ENCODE measurements at regions not wholly inside any gene's neighbourhood (a gene's known extent, or its start where the extent isn't known, plus 50 kb on each side); places are given as distances from the start of the nearest gene placed in this dataset.
A peak's percentile ranks its signal among the peaks of the same experiment; 100 is the strongest.

DNA sequence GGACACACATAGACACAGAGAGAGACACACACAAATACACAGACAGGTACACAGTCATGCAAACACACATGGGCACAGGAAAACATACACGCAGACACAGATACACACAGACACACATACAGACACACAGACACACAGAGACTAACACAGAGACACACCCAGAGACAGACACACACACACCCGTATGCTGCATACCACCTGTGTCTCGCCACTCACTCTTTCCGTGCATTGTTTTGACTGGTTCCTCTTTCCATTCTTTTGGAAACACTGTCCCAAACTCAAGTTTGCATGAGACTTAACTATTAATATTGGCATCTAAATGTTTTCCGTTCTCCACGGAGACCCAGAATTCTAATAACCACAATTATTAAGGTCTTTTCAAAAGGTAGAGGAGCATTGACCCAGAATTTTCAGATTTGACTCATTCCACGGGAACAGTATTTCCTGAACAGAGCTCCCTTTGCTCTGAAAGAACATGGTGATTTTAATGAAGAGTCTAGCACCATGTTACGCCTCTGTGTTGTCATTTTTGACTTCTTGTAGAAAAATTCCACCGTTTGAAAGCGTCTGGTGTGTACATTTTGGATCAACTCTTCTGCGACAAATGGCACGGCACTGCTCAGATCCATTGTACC is 141.2 kb upstream of the RNF32 start:
- H3K4me3 ChIP-seq (ENCODE audit: low read length in 2 of 2), result no peak overlapping the region
- H3K27ac ChIP-seq (ENCODE audit: low read depth in 1 of 2, low read length in 2 of 2), result no peak overlapping the region
- WGBS, 2 donors, result 79 to 80% methylated on average over 12 of the region's 12 CpGs
- no peaks in the 10 kb centered on the region for H3K27me3 ChIP-seq (ENCODE audit: control insufficient read depth in 1 of 2, insufficient read depth in 2 of 2, low read length in 1 of 2)
- DNase-seq (no peak), ATAC-seq (ENCODE audit: low FRiP score) (no peak)
- intact Hi-C loops (cut with DNase I), result no loop called here
- H3K9me3 ChIP-seq (ENCODE audit: control insufficient read depth, low read length), result peaks cover 3% of the 10 kb centered on the region
- H3K36me3 ChIP-seq (ENCODE audit: control insufficient read depth in 1 of 2, insufficient read depth in 2 of 2, low read length in 1 of 2), result no peaks in the 10 kb centered on the region
- H3K4me1 ChIP-seq (ENCODE audit: control insufficient read depth in 1 of 2, insufficient read depth in 2 of 2, low read length in 2 of 2), result no peaks in the 10 kb centered on the region

- Histone ChIP-seq H3K27me3 (ENCODE audit: control insufficient read depth in 1 of 2, insufficient read depth in 2 of 2, low read length in 1 of 2) (no peaks in the 10 kb centered on the region), H3K4me3 (ENCODE audit: low read length in 2 of 2) (no peak overlapping the region), H3K27ac (ENCODE audit: low read depth in 1 of 2, low read length in 2 of 2) (no peak overlapping the region), H3K9me3 (ENCODE audit: control insufficient read depth, low read length) (peaks cover 3% of the 10 kb centered on the region), H3K36me3 (ENCODE audit: control insufficient read depth in 1 of 2, insufficient read depth in 2 of 2, low read length in 1 of 2) (no peaks in the 10 kb centered on the region), H3K4me1 (ENCODE audit: control insufficient read depth in 1 of 2, insufficient read depth in 2 of 2, low read length in 2 of 2) (no peaks in the 10 kb centered on the region)
- DNase-seq (no peak), ATAC-seq (ENCODE audit: low FRiP score) (no peak)
- 84 to 85% methylated on average over 17 of the region's 17 CpGs for WGBS, 2 donors
- intact Hi-C loops (cut with DNase I), result no loop called here
Measured at GRCh38 chr7:156497776-156498509, 142.6 kb upstream of the RNF32 start.

GRCh38 chr7:156496865-156497264 is 143.7 kb upstream of the RNF32 start:
- Histone ChIP-seq H3K9me3 (ENCODE audit: control insufficient read depth, low read length) (peaks cover 3% of the 10 kb centered on the region), H3K4me1 (ENCODE audit: control insufficient read depth in 1 of 2, insufficient read depth in 2 of 2, low read length in 2 of 2) (no peaks in the 10 kb centered on the region), H3K27me3 (ENCODE audit: control insufficient read depth in 1 of 2, insufficient read depth in 2 of 2, low read length in 1 of 2) (no peaks in the 10 kb centered on the region), H3K4me3 (ENCODE audit: low read length in 2 of 2) (no peak overlapping the region), H3K36me3 (ENCODE audit: control insufficient read depth in 1 of 2, insufficient read depth in 2 of 2, low read length in 1 of 2) (no peaks in the 10 kb centered on the region), H3K27ac (ENCODE audit: low read depth in 1 of 2, low read length in 2 of 2) (no peak overlapping the region)
- DNase-seq (no peak), ATAC-seq (ENCODE audit: low FRiP score) (no peak)
- intact Hi-C loops (cut with DNase I), result no loop called here
- 66 to 71% methylated on average over 8 of the region's 8 CpGs for WGBS, 2 donors

GRCh38 chr7:156496363-156496769 is 144.2 kb upstream of the RNF32 start:
- Histone ChIP-seq H3K9me3 (ENCODE audit: control insufficient read depth, low read length) (peaks cover 3% of the 10 kb centered on the region), H3K4me1 (ENCODE audit: control insufficient read depth in 1 of 2, insufficient read depth in 2 of 2, low read length in 2 of 2) (no peaks in the 10 kb centered on the region), H3K36me3 (ENCODE audit: control insufficient read depth in 1 of 2, insufficient read depth in 2 of 2, low read length in 1 of 2) (no peaks in the 10 kb centered on the region), H3K27me3 (ENCODE audit: control insufficient read depth in 1 of 2, insufficient read depth in 2 of 2, low read length in 1 of 2) (no peaks in the 10 kb centered on the region), H3K4me3 (ENCODE audit: low read length in 2 of 2) (no peak overlapping the region), H3K27ac (ENCODE audit: low read depth in 1 of 2, low read length in 2 of 2) (no peak overlapping the region)
- no peak for ATAC-seq (ENCODE audit: low FRiP score)
- no peak for DNase-seq
- WGBS, 2 donors, result 44 to 48% methylated on average over 8 of the region's 8 CpGs
- intact Hi-C loops (cut with DNase I), result no loop called here

GRCh38 chr7:156494960-156495359 is 145.6 kb upstream of the RNF32 start:
- H3K27me3 ChIP-seq (ENCODE audit: control insufficient read depth in 1 of 2, insufficient read depth in 2 of 2, low read length in 1 of 2), result no peaks in the 10 kb centered on the region
- ATAC-seq (ENCODE audit: low FRiP score) (no peak), DNase-seq (no peak)
- intact Hi-C loops (cut with DNase I), result no loop called here
- no peak overlapping the region for H3K27ac ChIP-seq (ENCODE audit: low read depth in 1 of 2, low read length in 2 of 2)
- no peak overlapping the region for H3K4me3 ChIP-seq (ENCODE audit: low read length in 2 of 2)
- H3K36me3 ChIP-seq (ENCODE audit: control insufficient read depth in 1 of 2, insufficient read depth in 2 of 2, low read length in 1 of 2), result no peaks in the 10 kb centered on the region
- no peaks in the 10 kb centered on the region for H3K4me1 ChIP-seq (ENCODE audit: control insufficient read depth in 1 of 2, insufficient read depth in 2 of 2, low read length in 2 of 2)
- H3K9me3 ChIP-seq (ENCODE audit: control insufficient read depth, low read length), result peaks cover 3% of the 10 kb centered on the region
- 89 to 95% methylated on average over 5 of the region's 5 CpGs for WGBS, 2 donors

DNA sequence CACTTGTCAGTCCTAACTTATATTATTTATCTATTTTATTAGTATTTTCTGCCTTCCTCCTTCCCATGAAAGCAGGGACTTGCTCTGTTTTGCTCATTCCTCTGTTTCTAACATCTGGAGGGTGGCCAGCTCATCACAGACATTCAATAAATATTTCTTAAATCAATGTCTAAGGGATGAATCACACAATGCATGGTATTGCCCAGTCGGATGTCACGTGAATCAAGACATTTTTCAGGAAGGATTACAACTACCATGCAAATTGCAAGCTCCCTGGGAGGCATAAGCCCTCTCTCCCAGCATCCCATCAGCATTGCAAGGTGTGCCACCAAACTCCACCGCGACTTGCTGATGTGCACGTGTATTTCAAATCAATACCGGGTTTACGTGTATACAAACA is 146.6 kb upstream of the RNF32 start:
- ATAC-seq (ENCODE audit: low FRiP score) (no peak), DNase-seq (no peak)
- no peaks in the 10 kb centered on the region for H3K36me3 ChIP-seq (ENCODE audit: control insufficient read depth in 1 of 2, insufficient read depth in 2 of 2, low read length in 1 of 2)
- H3K4me3 ChIP-seq (ENCODE audit: low read length in 2 of 2), result no peak overlapping the region
- 87 to 89% methylated on average over 7 of the region's 7 CpGs for WGBS, 2 donors
- H3K9me3 ChIP-seq (ENCODE audit: control insufficient read depth, low read length), result peaks cover under 1% of the 10 kb centered on the region
- intact Hi-C loops (cut with DNase I), result no loop called here
- no peaks in the 10 kb centered on the region for H3K27me3 ChIP-seq (ENCODE audit: control insufficient read depth in 1 of 2, insufficient read depth in 2 of 2, low read length in 1 of 2)
- H3K4me1 ChIP-seq (ENCODE audit: control insufficient read depth in 1 of 2, insufficient read depth in 2 of 2, low read length in 2 of 2), result no peaks in the 10 kb centered on the region
- no peak overlapping the region for H3K27ac ChIP-seq (ENCODE audit: low read depth in 1 of 2, low read length in 2 of 2)

DNA sequence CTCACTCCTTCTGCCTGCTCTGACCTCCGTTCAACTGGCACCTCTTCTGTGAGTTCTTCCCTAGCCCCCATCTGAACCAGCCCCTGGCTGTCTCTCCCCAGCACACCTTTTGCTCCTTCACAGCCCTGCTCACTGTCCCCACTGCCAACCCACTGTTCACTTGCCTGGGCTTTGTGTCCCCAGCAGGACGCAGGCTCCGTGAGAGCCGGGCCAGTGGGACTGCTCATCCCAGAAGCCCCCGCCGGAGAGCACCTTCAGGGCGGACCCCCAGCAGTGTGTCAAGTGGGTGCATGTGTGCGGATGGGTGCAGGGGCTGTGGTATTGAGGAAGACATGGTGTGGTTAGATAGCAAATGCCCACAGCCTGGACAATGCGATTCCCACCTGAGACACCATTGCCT is 148.4 kb upstream of the RNF32 start:
- no peak overlapping the region for H3K27ac ChIP-seq (ENCODE audit: low read depth in 1 of 2, low read length in 2 of 2)
- no peaks in the 10 kb centered on the region for H3K27me3 ChIP-seq (ENCODE audit: control insufficient read depth in 1 of 2, insufficient read depth in 2 of 2, low read length in 1 of 2)
- no peak overlapping the region for H3K4me3 ChIP-seq (ENCODE audit: low read length in 2 of 2)
- 72 to 79% methylated on average over 9 of the region's 9 CpGs for WGBS, 2 donors
- DNase-seq (no peak), ATAC-seq (ENCODE audit: low FRiP score) (peak; percentile 39)
- H3K9me3 ChIP-seq (ENCODE audit: control insufficient read depth, low read length), result no peaks in the 10 kb centered on the region
- H3K36me3 ChIP-seq (ENCODE audit: control insufficient read depth in 1 of 2, insufficient read depth in 2 of 2, low read length in 1 of 2), result no peaks in the 10 kb centered on the region
- no peaks in the 10 kb centered on the region for H3K4me1 ChIP-seq (ENCODE audit: control insufficient read depth in 1 of 2, insufficient read depth in 2 of 2, low read length in 2 of 2)
- intact Hi-C loops (cut with DNase I), result no loop called here

DNA sequence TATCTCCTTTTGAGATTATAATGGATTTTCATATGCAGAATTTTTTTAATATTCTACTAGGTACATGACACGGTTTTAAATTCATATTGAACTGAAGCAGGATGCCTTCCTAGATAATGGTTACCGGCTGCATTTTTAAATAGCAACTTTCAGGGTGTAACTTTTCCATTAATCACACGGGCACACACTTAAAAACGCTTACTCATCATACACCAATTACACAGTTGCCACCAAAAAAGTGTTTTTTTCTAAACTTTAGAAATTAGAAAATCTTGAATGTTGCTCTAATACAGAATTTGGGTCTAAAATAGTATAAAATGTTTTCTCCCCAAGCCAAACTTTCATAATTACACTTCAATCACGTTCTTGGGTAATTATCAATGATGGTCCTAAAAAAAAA is 149.1 kb upstream of the RNF32 start:
- no peaks in the 10 kb centered on the region for H3K9me3 ChIP-seq (ENCODE audit: control insufficient read depth, low read length)
- ATAC-seq (ENCODE audit: low FRiP score) (no peak), DNase-seq (no peak)
- no peak overlapping the region for H3K4me3 ChIP-seq (ENCODE audit: low read length in 2 of 2)
- 48 to 53% methylated on average over 5 of the region's 5 CpGs for WGBS, 2 donors
- H3K4me1 ChIP-seq (ENCODE audit: control insufficient read depth in 1 of 2, insufficient read depth in 2 of 2, low read length in 2 of 2), result no peaks in the 10 kb centered on the region
- no peaks in the 10 kb centered on the region for H3K36me3 ChIP-seq (ENCODE audit: control insufficient read depth in 1 of 2, insufficient read depth in 2 of 2, low read length in 1 of 2)
- H3K27ac ChIP-seq (ENCODE audit: low read depth in 1 of 2, low read length in 2 of 2), result no peak overlapping the region
- intact Hi-C loops (cut with DNase I), result no loop called here
- no peaks in the 10 kb centered on the region for H3K27me3 ChIP-seq (ENCODE audit: control insufficient read depth in 1 of 2, insufficient read depth in 2 of 2, low read length in 1 of 2)
